ENCODE measurements at regions not wholly inside any gene's neighbourhood (a gene's known extent, or its start where the extent isn't known, plus 50 kb on each side); places are given as distances from the start of the nearest gene placed in this dataset.
"Not testable (repeated sequence)": the region's sequence is repeated elsewhere in the genome, so short reads cannot be mapped to it uniquely, and the experiment has no call there.

GRCh38 chr5:9813305-9813704 lies 183.2 kb upstream of the TAS2R1 start:
- no peaks in the 10 kb centered on the region for H4K20me1 ChIP-seq (ENCODE audit: insufficient read depth, low read length)
- no peak overlapping the region for H3K27ac ChIP-seq (ENCODE audit: low read depth, low read length, poor library complexity, severe bottlenecking)
- no peaks in the 10 kb centered on the region for H3K27me3 ChIP-seq (ENCODE audit: insufficient read depth, low read length)
- TF ChIP-seq EZH2 (IDR thresholded peaks at IDR 0.05; ENCODE audit: borderline replicate concordance, low read length): no peak
- TF ChIP-seq CTCF (IDR thresholded peaks at IDR 0.05; ENCODE audit: low read length): no peak
- no peak overlapping the region for H3K4me2 ChIP-seq (ENCODE audit: low read length)
- no peaks in the 10 kb centered on the region for H3K9me2 ChIP-seq (ENCODE audit: low read depth, low read length)
- no peak overlapping the region for H3K9ac ChIP-seq (ENCODE audit: low read length)
- H3F3A ChIP-seq (ENCODE audit: insufficient read depth, low read length): no peaks in the 10 kb centered on the region
- no peaks in the 10 kb centered on the region for H3K36me3 ChIP-seq (ENCODE audit: insufficient read depth, low read length)
- no peak overlapping the region for H2AFZ ChIP-seq (ENCODE audit: low read length)
- no peaks in the 10 kb centered on the region for H3K79me2 ChIP-seq (ENCODE audit: insufficient read depth, low read length)
- no peak overlapping the region for H3K4me3 ChIP-seq (ENCODE audit: low read depth, low read length, poor library complexity, severe bottlenecking)
- no peaks in the 10 kb centered on the region for H3K9me3 ChIP-seq (ENCODE audit: low read length)
- H3K4me1 ChIP-seq (ENCODE audit: insufficient read depth, low read length, severe bottlenecking): no peaks in the 10 kb centered on the region

DNA sequence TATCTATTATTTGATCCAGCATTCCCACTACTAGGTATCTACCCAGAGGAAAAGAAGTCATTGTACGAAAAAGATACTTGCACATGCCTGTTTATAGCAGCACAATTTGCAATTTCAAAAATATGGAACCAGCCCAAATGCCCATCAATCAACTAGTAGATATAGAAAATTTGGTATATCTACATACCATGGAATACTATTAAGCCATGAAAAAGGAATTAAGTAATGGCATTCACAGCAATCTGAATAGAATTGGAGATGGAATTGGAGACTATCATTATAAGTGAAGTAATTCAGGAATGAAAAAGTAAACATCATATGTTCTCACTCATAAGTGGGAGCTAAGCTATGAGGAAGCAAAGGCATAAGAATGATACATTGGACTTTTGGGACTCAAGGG lies 177.2 kb upstream of the TAS2R1 start:
- H3K27me3 ChIP-seq (ENCODE audit: insufficient read depth, low read length); H3K27ac ChIP-seq (ENCODE audit: low read depth, low read length, poor library complexity, severe bottlenecking); H3F3A ChIP-seq (ENCODE audit: insufficient read depth, low read length); H3K36me3 ChIP-seq (ENCODE audit: insufficient read depth, low read length); H3K9ac ChIP-seq (ENCODE audit: low read length); H3K4me1 ChIP-seq (ENCODE audit: insufficient read depth, low read length, severe bottlenecking); H3K9me2 ChIP-seq (ENCODE audit: low read depth, low read length); H4K20me1 ChIP-seq (ENCODE audit: insufficient read depth, low read length); H3K4me3 ChIP-seq (ENCODE audit: low read depth, low read length, poor library complexity, severe bottlenecking); H3K9me3 ChIP-seq (ENCODE audit: low read length); H3K79me2 ChIP-seq (ENCODE audit: insufficient read depth, low read length); H2AFZ ChIP-seq (ENCODE audit: low read length); H3K4me2 ChIP-seq (ENCODE audit: low read length): not testable (repeated sequence)

- no peaks in the 10 kb centered on the region for H3K36me3 ChIP-seq (ENCODE audit: insufficient read depth, low read length)
- no peak overlapping the region for H2AFZ ChIP-seq (ENCODE audit: low read length)
- H3K27ac ChIP-seq (ENCODE audit: low read depth, low read length, poor library complexity, severe bottlenecking): no peak overlapping the region
- no peaks in the 10 kb centered on the region for H3K4me1 ChIP-seq (ENCODE audit: insufficient read depth, low read length, severe bottlenecking)
- no peaks in the 10 kb centered on the region for H3K9me3 ChIP-seq (ENCODE audit: low read length)
- no peaks in the 10 kb centered on the region for H3K9me2 ChIP-seq (ENCODE audit: low read depth, low read length)
- H3K79me2 ChIP-seq (ENCODE audit: insufficient read depth, low read length): no peaks in the 10 kb centered on the region
- no peaks in the 10 kb centered on the region for H3F3A ChIP-seq (ENCODE audit: insufficient read depth, low read length)
- H3K4me3 ChIP-seq (ENCODE audit: low read depth, low read length, poor library complexity, severe bottlenecking): no peak overlapping the region
- H4K20me1 ChIP-seq (ENCODE audit: insufficient read depth, low read length): no peaks in the 10 kb centered on the region
- no peaks in the 10 kb centered on the region for H3K27me3 ChIP-seq (ENCODE audit: insufficient read depth, low read length)
- no peak overlapping the region for H3K9ac ChIP-seq (ENCODE audit: low read length)
- H3K4me2 ChIP-seq (ENCODE audit: low read length): no peak overlapping the region
- TF ChIP-seq CTCF (IDR thresholded peaks at IDR 0.05; ENCODE audit: low read length) (no peak), EZH2 (IDR thresholded peaks at IDR 0.05; ENCODE audit: borderline replicate concordance, low read length) (no peak)
These were observed 171.8 kb upstream of the TAS2R1 start for GRCh38 chr5:9801908-9802307.

DNA sequence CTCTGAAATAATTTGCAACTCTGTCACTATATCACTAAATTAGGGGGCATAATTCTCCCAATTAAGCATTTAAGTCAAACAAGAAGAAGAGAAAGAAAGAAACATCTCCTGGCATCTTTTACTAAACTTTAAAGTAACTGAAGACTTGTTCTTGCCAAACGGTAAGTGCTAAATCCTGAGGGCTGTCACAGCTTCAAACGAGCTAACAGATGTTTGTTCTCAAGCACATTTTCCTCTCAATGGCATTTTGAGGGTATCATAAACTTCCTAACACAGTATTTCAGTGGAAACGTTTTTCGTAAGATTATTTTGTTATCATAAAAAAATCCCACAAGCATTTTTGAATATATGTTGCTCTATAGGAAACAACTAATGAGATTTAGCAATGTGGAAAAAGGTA lies 169.5 kb upstream of the TAS2R1 start:
- TF ChIP-seq CTCF (IDR thresholded peaks at IDR 0.05; ENCODE audit: low read length): no peak
- no peak for TF ChIP-seq EZH2 (IDR thresholded peaks at IDR 0.05; ENCODE audit: borderline replicate concordance, low read length)
- Histone ChIP-seq H3K9me2 (ENCODE audit: low read depth, low read length) (no peaks in the 10 kb centered on the region), H3K4me3 (ENCODE audit: low read depth, low read length, poor library complexity, severe bottlenecking) (no peak overlapping the region)

More for the DNA sequence above, 169.5 kb upstream of the TAS2R1 start:
- Histone ChIP-seq H3F3A (ENCODE audit: insufficient read depth, low read length) (no peaks in the 10 kb centered on the region), H3K79me2 (ENCODE audit: insufficient read depth, low read length) (no peaks in the 10 kb centered on the region), H3K27ac (ENCODE audit: low read depth, low read length, poor library complexity, severe bottlenecking) (no peak overlapping the region), H3K9ac (ENCODE audit: low read length) (no peak overlapping the region), H3K27me3 (ENCODE audit: insufficient read depth, low read length) (no peaks in the 10 kb centered on the region), H3K4me2 (ENCODE audit: low read length) (no peak overlapping the region), H4K20me1 (ENCODE audit: insufficient read depth, low read length) (no peaks in the 10 kb centered on the region), H3K36me3 (ENCODE audit: insufficient read depth, low read length) (no peaks in the 10 kb centered on the region), H3K4me1 (ENCODE audit: insufficient read depth, low read length, severe bottlenecking) (no peaks in the 10 kb centered on the region), H2AFZ (ENCODE audit: low read length) (no peak overlapping the region), H3K9me3 (ENCODE audit: low read length) (no peaks in the 10 kb centered on the region)
